ENCODE measurements at regions not wholly inside any gene's neighbourhood (a gene's known extent, or its start where the extent isn't known, plus 50 kb on each side); places are given as distances from the start of the nearest gene placed in this dataset.
A peak's percentile ranks its signal among the peaks of the same experiment; 100 is the strongest.

- ATAC-seq = no peak
- no peak overlapping the region for H3K27ac ChIP-seq (ENCODE audit: low read length)
- 95% methylated on average over 6 of the region's 6 CpGs for WGBS (ENCODE audit: insufficient coverage)
- H3K9me3 ChIP-seq (ENCODE audit: control insufficient read depth, insufficient read depth, low read length) = no peaks in the 10 kb centered on the region
- Mint-ChIP-seq H3K9me3 (no peaks in the 10 kb centered on the region), H3K27me3 (ENCODE audit: low read depth in 2 of 2) (no peaks in the 10 kb centered on the region), H3K36me3 (no peaks in the 10 kb centered on the region), H3K27ac (no peak overlapping the region), H3K4me3 (no peak overlapping the region), H3K4me1 (peaks cover 44 to 46% of the 10 kb centered on the region in 2 donors)
- peaks cover 33% of the 10 kb centered on the region for H3K4me1 ChIP-seq (ENCODE audit: control insufficient read depth, insufficient read depth, low read length)
- DNase-seq = no peak
- no peaks in the 10 kb centered on the region for H3K27me3 ChIP-seq (ENCODE audit: control insufficient read depth, insufficient read depth, low read length)
- H3K4me3 ChIP-seq (ENCODE audit: low read length) = no peak overlapping the region
- TF ChIP-seq CTCF (IDR thresholded peaks at IDR 0.05) = no peak
- no peaks in the 10 kb centered on the region for H3K36me3 ChIP-seq (ENCODE audit: control insufficient read depth, insufficient read depth, low read length)
- intact Hi-C loops (cut with micrococcal nuclease) = no loop called here
Measured at GRCh38 chr11:35063488-35063931, 75.5 kb upstream of the CD44 start.

GRCh38 chr11:35064114-35064800 is 74.7 kb upstream of the CD44 start:
- no peak for DNase-seq
- intact Hi-C loops (cut with micrococcal nuclease) = no loop called here
- H3K9me3 Mint-ChIP-seq = no peaks in the 10 kb centered on the region
- no peaks in the 10 kb centered on the region for H3K27me3 Mint-ChIP-seq (ENCODE audit: low read depth in 2 of 2)
- no peaks in the 10 kb centered on the region for H3K36me3 ChIP-seq (ENCODE audit: control insufficient read depth, insufficient read depth, low read length)
- no peaks in the 10 kb centered on the region for H3K27me3 ChIP-seq (ENCODE audit: control insufficient read depth, insufficient read depth, low read length)
- H3K27ac ChIP-seq (ENCODE audit: low read length) = no peak overlapping the region
- H3K4me1 Mint-ChIP-seq = peaks cover 43% of the 10 kb centered on the region in 2 donors
- no peaks in the 10 kb centered on the region for H3K36me3 Mint-ChIP-seq
- no peaks in the 10 kb centered on the region for H3K9me3 ChIP-seq (ENCODE audit: control insufficient read depth, insufficient read depth, low read length)
- H3K4me1 ChIP-seq (ENCODE audit: control insufficient read depth, insufficient read depth, low read length) = peaks cover 29% of the 10 kb centered on the region
- WGBS (ENCODE audit: insufficient coverage) = 90% methylated on average over 8 of the region's 8 CpGs
- TF ChIP-seq CTCF (IDR thresholded peaks at IDR 0.05) = no peak
- no peak overlapping the region for H3K27ac Mint-ChIP-seq
- H3K4me3 Mint-ChIP-seq = no peak overlapping the region
- ATAC-seq = no peak
- no peak overlapping the region for H3K4me3 ChIP-seq (ENCODE audit: low read length)

GRCh38 chr11:35065566-35065965 is 73.4 kb upstream of the CD44 start:
- no peaks in the 10 kb centered on the region for H3K36me3 ChIP-seq (ENCODE audit: control insufficient read depth, insufficient read depth, low read length)
- Mint-ChIP-seq H3K9me3 (peaks cover 4 to 6% of the 10 kb centered on the region in 2 donors), H3K27me3 (ENCODE audit: low read depth in 2 of 2) (peaks cover 2 to 11% of the 10 kb centered on the region in 2 donors), H3K4me3 (no peak overlapping the region), H3K4me1 (peaks cover 36 to 37% of the 10 kb centered on the region in 2 donors), H3K27ac (peak overlapping the region; percentile 43 to 81), H3K36me3 (peaks cover 11% of the 10 kb centered on the region)
- H3K27me3 ChIP-seq (ENCODE audit: control insufficient read depth, insufficient read depth, low read length) = no peaks in the 10 kb centered on the region
- 90% methylated on average over 2 of the region's 3 CpGs for WGBS (ENCODE audit: insufficient coverage)
- intact Hi-C loops (cut with micrococcal nuclease) = no loop called here
- H3K27ac ChIP-seq (ENCODE audit: low read length) = no peak overlapping the region
- no peak for ATAC-seq
- peaks cover 25% of the 10 kb centered on the region for H3K4me1 ChIP-seq (ENCODE audit: control insufficient read depth, insufficient read depth, low read length)
- no peak for DNase-seq
- no peak overlapping the region for H3K4me3 ChIP-seq (ENCODE audit: low read length)
- no peaks in the 10 kb centered on the region for H3K9me3 ChIP-seq (ENCODE audit: control insufficient read depth, insufficient read depth, low read length)
- TF ChIP-seq CTCF (IDR thresholded peaks at IDR 0.05) = no peak

- peaks cover 15% of the 10 kb centered on the region for H3K36me3 Mint-ChIP-seq
- no peaks in the 10 kb centered on the region for H3K9me3 ChIP-seq (ENCODE audit: control insufficient read depth, insufficient read depth, low read length)
- no peak for TF ChIP-seq CTCF (IDR thresholded peaks at IDR 0.05)
- H3K4me1 ChIP-seq (ENCODE audit: control insufficient read depth, insufficient read depth, low read length) = peaks cover 25% of the 10 kb centered on the region
- H3K9me3 Mint-ChIP-seq = peaks cover 6 to 9% of the 10 kb centered on the region in 2 donors
- H3K4me1 Mint-ChIP-seq = peaks cover 36 to 37% of the 10 kb centered on the region in 2 donors
- H3K36me3 ChIP-seq (ENCODE audit: control insufficient read depth, insufficient read depth, low read length) = no peaks in the 10 kb centered on the region
- intact Hi-C loops (cut with micrococcal nuclease) = loop anchor here (2.0 kb wide), 1 partner anchor 15 kb away; no protein-coding TSS in a partner anchor
- ATAC-seq = peak in 2 of 3 donors; percentile 26 to 32
- H3K27me3 Mint-ChIP-seq (ENCODE audit: low read depth in 2 of 2) = peaks cover 4 to 13% of the 10 kb centered on the region in 2 donors
- no peak overlapping the region for H3K27ac ChIP-seq (ENCODE audit: low read length)
- no CpG with 5 or more reads among the region's 1 CpG for WGBS (ENCODE audit: insufficient coverage)
- no peak for DNase-seq
- no peaks in the 10 kb centered on the region for H3K27me3 ChIP-seq (ENCODE audit: control insufficient read depth, insufficient read depth, low read length)
- H3K4me3 Mint-ChIP-seq = peak overlapping the region; percentile 73
- H3K4me3 ChIP-seq (ENCODE audit: low read length) = no peak overlapping the region
- H3K27ac Mint-ChIP-seq = peak overlapping the region; percentile 81 to 84
Measured at GRCh38 chr11:35066030-35066429, 72.9 kb upstream of the CD44 start.
